Retina (tissue), 1 donor: ENCODE measurements at regions not wholly inside any gene's neighbourhood (a gene's known extent, or its start where the extent isn't known, plus 50 kb on each side); places are given as distances from the start of the nearest gene placed in this dataset.

Experiments
- DNase-seq: peaks from one replicate; pipeline ENCODE4 v3.0.0-alpha.2; 2016

DNA sequence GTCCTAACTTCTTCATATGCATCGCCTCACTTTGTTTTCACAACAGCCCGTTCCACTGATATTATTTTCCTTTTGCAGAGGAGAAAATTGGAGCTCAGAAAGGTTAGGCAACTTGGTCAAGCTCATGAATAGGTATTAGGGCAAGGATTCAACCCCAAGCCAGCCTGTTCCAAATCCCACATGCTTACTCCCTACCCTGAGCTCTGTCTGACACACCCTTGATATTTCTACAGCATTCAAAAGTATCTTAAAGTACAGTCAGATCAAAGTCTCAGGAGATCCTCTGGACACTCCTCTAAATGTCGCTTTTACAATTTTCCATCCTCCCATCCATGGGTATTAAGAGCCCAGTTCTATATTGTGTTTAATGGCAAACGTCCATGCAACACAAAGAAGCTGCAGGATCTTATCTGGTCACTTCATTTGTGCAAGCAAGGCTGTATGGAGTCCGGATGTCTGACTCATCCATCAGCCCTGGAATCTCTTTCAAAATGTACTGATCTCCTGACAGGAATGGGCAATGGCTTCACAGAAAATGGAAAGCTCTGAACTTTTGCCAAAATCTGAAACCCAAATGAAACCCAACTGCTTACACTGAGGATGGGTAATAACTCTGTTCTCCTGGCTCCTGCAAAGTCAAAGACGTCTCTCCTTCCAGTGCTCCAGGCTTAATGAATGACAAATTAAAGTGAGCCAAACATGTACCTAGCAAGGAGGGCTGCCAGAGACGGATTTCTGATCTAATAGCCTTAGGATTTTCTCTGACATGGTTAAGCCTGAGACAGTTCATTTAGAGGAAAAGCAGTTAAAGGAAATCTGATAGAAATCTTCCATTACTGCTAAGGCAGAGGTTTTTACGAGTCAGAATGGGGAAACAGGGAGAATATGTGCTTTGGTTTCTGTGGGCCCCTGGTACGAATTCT, 230.9 kb upstream of the RORA start:
- no peak for DNase-seq

GRCh38 chr15:61457050-61457733, 228.1 kb upstream of the RORA start:
- DNase-seq, result no peak

DNA sequence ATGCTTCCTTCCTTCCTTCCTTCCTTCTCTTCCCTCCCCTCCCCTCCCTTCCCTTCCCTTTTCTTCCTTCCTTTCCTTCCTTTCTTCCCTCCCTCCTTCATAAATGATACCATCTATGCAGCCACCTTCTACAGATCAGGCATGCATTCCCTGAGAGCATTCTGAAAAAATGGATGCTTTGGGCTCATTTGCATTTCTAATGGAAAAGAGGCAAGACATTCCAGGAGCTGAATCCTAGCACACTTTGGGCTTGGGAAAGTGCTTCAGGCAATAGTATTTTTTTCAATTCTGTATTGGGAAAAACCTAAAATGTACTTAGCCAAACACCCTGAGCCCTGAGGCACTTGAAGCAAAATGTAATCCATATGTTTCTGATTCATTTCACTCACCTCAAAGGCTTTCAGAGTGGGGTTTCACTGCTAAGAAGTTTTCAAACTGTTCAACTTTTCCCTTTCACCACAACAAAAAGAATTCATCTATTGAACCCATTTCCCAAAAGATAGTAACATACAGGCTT, 220.1 kb upstream of the RORA start:
- no peak for DNase-seq

- no peak for DNase-seq
These were observed 218.9 kb upstream of the RORA start for GRCh38 chr15:61447981-61448380.

DNA sequence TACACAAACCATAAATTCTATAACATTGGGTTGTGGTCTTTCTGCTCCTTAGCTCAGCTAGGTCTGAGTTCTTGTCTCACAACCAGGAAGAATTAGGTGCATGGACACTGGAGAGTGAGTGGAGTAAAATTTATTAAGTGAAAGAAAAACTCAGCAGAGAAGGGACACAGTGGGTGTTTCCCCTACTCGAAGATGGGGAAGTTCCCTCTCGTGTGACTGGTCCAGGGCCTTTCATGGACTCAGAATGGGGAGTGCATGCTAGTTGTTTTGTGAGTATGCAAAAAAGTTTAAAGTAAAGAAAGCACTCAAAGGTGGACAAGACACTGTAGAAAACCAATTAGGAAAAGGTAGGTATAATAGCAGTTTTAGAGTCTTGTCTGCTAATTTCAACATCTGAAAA, 215.5 kb upstream of the RORA start:
- DNase-seq, result no peak

DNA sequence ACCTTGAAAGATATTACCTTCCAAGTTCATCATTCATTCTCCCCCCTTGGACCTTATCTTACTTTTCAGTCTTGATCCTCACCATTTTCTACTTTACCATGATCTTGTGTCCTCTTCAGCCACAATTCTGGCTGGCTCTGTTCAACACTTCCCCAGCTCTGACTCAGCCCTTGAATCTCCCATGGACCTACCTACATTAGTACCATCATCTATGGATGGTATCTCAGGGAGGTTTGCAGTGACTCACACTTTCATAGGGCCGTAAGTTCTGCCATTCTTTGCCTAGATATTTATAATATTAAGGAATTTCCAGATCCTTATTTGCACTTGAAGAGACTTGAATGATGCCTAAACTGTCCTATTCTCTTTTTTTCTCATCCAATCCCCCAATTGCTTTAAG, 213.7 kb upstream of the RORA start:
- DNase-seq, result no peak

GRCh38 chr15:61441891-61442290, 212.8 kb upstream of the RORA start:
- no peak for DNase-seq

- DNase-seq, result no peak
These were observed 197.4 kb upstream of the RORA start for GRCh38 chr15:61426466-61426865.

- DNase-seq, result no peak
These were observed 196.8 kb upstream of the RORA start for GRCh38 chr15:61425934-61426333.

DNA sequence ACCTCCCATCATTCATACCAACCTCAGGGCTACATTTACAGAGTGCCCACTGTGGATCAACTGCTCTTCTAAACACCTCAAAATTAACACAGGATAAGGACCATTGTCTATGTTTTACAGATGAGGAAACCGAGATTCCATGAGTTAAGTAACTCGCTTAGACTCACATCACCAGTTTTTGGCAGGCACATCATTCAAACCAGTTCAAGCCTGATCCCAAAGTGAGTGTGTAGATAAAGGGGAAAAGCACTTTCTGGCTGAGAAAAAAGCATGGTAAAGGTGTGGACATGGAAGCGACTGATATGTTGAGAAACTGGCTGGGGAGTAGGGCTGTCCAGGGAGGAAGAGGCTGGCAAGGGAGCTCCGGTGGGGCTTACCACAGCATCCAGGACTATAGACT, 193.7 kb upstream of the RORA start:
- DNase-seq, result no peak

DNA sequence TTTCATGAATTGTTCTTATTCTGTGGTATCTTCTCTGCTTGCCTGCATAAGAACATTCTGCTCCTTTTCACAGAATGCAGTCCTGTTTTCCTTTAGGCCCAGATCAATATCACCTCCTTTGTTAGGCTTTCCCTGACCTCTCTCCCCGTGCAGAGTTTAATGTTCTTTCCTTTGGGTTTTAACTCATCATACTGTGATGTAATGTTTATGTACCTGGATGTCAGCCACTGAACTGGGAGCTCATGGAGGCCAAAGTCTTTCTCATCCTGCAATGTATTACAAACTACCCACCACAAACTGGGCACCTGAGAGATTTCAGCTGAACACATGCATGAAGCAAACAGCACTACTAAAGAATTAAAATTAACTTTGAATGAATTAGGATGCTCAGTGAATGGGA, 192.8 kb upstream of the RORA start:
- no peak for DNase-seq

- DNase-seq, result no peak
These were observed 192.4 kb upstream of the RORA start for GRCh38 chr15:61421470-61421869.

DNA sequence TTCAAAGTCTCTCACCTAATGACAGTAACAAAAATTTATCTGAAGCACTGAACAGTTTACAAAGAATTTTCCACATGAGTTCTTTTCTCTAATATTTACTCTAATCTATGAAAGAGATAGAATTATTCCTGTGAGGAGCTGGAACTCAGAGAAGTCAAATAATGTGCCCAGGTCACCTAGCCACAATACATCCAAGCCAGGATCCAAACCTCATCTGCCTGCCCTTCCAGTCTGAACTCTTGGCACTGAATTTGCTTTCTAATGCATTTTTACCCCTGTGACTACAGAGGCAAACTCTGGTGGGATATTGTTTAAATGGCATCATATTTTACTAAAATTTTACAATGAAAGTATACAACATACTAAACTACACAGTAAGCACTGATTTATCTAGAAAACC, 191.4 kb upstream of the RORA start:
- no peak for DNase-seq

DNA sequence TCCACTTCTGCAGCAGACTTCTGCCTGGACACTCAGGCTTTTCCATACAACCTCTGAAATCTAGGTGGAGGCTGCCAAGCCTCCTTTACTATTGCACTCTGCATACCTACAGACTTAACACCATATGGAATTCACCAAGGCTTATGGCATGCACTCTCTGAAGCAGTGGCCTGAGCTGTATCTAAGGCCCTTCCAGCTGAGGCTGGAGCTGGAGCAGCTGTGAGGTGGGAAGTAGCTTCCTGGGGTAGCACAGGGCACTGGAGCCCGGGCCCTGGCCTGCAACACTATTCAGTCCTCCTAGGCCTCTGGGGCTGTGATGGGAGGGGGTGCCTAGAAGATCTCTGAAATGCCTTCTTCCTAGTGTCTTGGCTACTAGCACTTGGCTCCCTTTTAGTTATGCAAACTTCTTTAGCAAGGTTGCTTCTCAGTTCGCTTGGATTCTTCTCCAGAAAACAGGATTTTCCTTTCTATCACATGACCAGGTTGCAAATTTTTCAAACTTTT, 186.6 kb upstream of the RORA start:
- no peak for DNase-seq

- DNase-seq, result no peak
These were observed 182.9 kb upstream of the RORA start for GRCh38 chr15:61411902-61412510.

- DNase-seq, result no peak
These were observed 181.6 kb upstream of the RORA start for GRCh38 chr15:61410662-61411061.

GRCh38 chr15:61404567-61404966, 175.5 kb upstream of the RORA start:
- no peak for DNase-seq

GRCh38 chr15:61403884-61404283, 174.8 kb upstream of the RORA start:
- DNase-seq, result no peak

GRCh38 chr15:61401903-61402698, 173.0 kb upstream of the RORA start:
- DNase-seq, result no peak

- DNase-seq, result no peak
These were observed 169.2 kb upstream of the RORA start for GRCh38 chr15:61398310-61398709.

DNA sequence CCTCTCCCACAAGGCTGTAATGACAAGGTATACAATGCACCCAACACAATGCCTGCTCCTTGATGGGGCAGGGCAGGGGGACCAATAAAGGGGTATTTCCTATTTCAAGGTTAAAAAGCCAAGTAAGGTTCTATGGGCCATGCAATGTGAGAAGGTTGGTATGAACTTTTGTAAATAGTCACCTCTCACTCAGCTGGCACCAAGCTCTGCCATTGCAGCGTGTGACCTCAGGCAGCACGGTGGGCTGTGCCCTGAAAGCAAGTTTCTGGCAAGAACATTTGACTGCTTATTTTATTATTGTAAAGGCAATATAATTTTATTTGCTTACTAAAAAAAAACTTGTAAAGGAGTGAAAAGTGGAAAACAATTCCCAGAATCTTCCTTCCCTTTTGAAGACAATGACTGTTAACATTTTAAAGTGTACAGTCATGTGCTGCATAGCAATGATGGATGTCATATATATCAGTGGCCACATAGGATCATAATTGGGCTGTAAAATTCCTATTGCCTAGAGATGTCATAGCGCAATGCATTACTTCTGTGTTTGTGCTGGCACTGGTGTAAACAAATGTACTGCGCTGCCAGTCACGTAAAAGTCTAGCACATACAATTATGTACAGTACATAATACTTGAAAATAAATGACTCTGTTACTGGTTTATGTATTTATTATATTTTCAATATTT, 167.3 kb upstream of the RORA start:
- DNase-seq, result no peak

DNA sequence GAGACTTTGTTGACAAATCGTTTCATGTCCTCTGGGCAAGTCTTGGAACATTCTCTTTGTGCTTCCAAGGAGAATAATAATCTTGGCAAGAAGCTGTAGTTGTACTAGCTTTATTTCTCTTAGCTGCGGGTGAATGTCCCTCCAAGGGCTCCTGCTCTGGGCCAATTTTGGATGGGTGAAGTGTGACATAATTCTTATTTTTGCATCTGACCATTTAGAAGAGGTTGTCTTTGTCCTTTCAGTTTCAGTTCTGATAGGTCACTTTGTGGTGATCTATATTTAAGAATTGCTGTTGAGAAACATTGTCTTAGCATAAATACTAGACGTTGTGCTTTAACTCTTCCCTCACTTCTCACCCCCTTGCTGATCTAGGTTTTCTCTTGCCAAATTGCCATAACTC, 164.8 kb upstream of the RORA start:
- no peak for DNase-seq
